Stimulated activated CD8-positive, alpha-beta memory T cell treated with anti-CD3 and anti-CD28 coated beads, Interleukin-4, amount 100 ng/mL, for 48 hours (primary cell): ENCODE measurements at regions not wholly inside any gene's neighbourhood (a gene's known extent, or its start where the extent isn't known, plus 50 kb on each side); places are given as distances from the start of the nearest gene placed in this dataset.

Experiments
- DNase-seq: peaks from one replicate; pipeline ENCODE4 v3.0.0-alpha.2; 2020

DNA sequence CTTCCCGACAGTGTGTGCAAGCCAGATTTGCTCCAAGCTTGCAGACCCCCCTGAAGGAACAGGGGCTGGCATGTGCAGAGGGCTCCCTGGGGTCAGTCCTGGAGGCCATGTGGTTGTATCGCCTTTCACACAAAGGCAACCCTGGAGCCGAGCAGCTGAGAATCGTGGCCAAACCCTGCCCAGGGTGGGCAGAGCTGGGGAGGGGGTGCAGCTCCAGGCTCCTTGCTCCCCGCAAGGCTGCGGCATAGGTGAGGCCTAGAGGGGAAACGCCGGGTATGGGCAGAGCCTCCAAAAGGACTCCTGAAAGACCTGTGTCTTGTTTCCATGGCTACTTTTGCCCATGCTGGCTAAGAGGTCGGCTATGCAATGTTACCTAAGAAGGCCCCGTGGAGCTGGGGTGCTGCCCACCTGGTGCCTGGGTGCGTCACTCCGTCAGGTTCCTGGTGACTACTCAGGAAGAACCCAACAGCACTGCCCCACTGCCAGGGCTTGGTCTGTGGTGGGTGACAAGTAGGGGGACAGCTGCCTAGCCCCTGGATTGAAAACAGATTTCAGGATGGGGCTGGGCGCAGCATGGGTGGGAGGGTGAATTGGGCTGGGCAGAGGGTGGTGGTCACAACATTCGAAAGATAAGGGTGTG, 171.0 kb upstream of the SHH start:
- DNase-seq = peak; percentile 11

DNA sequence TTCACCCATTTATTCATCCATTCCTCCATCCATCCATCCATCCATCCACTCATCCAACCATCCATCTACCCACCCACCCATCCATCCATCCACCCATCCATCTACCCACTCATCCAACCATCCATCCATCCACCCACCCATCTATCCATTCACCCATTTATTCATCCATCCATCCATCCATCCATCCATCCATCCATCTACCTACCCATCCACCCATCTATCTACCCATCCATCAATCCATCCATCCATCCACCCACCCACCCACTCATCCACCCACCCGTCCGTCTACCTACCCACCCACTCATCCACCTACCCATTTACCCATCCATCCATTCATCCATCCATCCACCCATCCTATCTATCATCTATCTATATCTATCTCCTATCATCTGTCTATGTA, 169.4 kb upstream of the SHH start:
- DNase-seq = no peak

DNA sequence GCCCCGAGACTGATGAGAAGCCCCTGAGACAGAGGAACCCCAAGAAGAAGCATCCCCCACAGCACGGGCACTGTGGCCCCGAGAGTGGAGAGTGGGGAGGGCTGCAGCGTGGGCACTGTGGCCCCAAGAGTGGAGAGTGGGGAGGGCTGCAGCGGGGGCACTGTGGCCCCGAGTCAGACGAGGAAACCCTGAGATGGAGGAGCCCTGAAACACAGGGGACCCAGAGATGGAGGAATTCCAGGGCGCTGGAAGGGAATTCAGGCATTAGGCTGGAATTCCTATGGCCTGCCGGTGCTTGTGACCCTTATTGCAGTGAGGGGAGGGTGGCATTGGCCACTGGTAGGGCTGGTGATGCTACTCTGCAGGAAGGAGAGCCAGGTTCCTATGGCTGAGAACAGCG, 168.6 kb upstream of the SHH start:
- DNase-seq = peak; percentile 0

DNA sequence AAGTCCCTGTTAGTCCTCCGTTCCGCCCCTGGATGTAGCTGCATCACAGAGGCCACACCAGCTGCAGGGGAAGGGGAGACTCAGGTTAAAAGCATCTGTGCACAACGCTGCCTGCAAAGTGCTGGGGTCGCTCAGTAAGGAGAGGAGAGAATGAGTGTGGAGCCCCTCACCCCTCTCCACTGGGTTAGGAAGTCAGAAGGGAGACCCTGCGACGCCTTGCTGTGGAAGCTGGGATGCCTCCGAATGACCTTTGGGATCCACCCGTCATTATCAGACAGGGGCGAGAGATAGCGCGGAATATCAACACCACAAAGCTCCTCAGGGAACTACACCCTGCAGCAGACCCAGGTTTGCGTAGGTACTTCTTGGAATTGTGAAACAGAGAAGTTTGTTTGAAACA, 167.7 kb upstream of the SHH start:
- DNase-seq = peak; percentile 6

DNA sequence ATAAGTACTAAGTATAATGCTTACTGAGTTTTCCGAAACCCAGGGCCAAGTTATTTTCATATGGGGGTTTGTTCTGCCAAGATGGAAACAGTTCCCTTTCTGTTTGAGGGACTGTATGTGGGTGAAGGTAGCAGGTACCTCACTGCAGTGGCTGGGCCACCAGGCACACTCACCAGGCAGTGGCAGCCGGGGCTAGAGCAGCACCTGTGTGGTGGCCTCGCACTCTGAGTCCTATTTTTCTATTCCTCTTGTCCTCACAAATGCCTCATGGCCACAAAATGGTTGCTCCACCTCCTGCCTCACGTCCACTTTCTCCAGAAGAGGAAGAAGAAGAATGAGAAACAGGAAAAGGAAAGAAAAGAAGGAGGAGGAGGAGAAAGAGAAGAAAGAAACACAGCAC, 167.3 kb upstream of the SHH start:
- peak; percentile 14 for DNase-seq

DNA sequence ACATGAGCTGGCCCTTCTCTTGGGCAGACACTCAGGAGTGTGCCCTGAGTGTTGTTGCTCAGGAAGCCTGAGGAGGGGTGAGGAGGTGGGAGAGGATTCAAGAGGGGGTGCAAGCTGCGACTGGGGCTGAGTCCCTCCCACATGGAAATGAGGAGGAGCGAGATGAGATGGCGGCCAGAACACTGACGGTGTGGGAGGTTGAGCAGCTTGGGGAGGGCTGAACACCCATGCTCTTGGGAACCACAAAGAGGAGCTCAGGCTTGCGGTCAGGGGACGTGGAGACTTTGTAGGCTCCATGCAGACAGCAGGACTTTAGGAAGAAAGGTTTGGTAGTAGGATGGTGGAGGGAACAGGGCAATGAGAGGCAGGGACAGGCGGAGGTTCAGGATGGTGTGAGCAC, 163.2 kb upstream of the SHH start:
- DNase-seq = peak; percentile 21

DNA sequence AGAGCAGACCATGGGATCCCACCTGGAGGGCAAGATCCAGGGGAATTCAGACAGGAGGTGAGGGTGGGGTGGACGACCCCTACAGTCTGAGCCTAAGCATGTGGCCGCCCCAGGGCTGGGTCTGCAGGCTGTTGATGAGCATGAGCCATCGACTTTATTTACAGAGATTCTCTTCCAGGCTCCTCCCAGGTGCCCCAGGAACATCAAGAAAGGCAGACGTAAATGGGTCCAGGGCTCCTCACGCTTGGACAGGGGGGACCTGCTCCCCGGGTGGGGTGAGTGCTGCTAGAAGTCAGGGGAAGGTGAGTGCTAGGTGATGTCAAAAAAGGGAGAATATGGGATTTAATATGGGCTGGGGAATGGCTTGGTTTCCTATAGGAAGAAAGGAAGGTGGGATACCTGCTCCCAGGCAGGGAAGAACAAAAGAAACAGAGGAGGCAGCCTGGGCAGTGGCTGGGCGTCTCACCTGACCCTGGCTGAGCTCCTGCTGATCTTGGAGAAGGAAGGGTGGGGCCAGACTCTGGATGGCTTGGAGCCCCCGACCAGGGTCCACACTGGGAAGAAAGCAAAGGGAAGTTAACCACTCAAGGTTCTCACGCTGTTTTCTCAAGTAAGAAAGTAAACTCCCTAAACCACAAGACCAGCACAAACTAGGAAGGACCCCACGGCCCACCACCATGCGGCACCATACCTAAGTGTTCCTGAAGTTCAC, 162.1 kb upstream of the SHH start:
- peak; percentile 12 for DNase-seq

DNA sequence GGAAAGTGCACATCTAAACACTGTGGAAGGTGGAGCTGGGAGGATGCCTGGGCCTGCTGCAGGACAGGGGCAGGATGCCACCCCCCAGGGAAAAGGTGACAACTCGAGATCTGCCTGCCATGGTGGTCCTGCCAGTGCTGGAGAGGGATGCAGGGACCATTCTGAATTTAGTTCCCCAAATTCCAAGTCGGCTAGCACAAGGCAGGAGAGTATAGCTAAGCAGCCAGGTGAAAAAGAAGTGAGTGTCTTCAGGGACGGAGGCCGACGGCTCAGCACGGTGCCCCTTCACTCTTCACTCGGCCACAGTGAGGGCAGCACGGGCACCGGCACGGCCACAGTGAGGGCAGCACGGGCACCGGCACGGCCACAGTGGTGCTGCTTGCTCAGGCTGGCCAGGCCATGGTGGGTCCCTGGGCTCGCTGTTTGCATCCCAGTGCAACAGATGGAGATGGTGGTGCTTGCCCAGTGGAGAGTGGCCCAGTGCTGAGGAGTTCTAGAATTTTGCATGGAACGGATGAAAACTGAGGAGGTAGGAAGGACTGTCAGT, 161.3 kb upstream of the SHH start:
- no peak for DNase-seq

DNA sequence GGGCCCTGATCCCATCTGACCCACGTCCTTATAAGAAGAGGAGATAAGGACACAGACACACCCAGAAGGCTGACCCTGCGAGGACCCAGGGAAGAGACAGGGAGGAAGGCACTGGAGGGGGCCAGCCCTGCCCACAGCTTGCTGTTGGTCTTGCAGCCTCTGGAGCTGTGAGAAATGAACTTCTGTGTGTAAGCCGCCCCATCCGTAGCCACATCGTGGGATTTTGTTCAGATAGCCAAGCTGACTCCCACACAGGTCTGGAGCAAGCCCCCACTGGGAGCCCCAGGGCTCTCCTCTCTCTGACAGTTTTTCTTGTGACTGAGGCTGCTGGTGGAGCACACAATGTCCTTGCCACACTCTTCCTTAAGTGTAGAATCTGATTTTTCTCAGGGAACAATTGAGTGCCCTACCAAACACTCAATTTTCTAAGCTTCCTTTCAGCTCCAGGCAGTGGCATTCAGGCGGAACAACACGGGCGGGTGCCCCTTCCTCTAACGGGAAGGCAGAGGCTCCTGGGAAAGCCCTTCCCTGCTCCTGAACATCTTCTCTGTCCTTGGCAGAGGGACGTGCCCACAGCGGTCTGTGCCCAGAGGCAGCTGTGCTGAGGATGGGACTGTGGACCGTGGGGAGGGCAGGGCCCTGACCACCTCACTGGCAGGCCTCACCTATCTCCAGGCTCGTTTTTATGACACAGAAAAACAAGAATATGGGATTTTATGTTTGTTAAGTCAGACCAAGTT, 160.6 kb upstream of the SHH start:
- peak; percentile 16 for DNase-seq

DNA sequence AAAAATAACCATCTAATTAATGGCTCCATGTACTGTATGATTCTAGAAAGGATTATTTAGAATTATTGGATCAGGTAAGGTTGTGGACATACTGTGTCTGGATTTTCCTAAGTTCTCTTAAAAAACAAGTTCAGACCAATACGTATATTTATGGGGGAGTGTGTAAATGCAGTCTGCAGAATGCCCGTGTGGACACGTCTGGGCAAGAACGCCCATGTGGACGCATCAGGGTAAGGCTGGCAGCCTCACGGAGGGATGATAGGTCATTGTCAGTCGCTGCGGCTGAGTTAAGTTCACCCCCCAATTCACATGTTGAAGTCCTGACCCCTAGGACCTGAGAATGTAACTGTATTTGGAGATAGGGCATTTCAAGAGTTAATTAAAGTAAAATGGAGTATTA, 160.0 kb upstream of the SHH start:
- peak; percentile 10 for DNase-seq

DNA sequence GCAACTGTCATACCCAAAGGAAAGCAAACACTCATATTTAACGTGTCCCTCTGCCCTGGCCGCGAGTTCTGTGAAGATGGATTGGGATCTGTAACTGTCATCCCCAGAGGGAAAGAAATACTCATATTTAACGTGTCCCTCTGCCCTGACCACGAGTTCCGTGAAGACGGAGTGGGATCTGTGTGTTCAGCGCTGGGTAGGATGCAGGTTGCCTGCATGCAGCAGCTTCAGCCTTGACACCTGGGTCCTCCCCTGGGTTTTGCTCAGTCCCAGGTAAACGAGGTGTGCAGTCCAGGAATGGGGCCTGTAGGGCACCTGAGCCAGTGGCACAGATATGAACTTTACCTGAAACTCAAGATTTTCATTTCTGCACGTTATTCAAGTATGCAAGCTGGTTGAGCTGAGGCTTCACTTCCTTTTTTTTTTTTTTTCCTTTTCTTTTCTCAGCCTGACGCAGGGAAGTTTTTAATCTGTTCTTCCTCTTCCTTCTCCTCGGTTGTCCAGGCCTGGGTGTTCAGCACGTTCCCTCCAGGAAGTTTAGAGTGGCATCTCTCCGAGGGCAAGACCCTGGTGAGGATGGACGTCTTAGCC, 159.0 kb upstream of the SHH start:
- DNase-seq = peak; percentile 14

DNA sequence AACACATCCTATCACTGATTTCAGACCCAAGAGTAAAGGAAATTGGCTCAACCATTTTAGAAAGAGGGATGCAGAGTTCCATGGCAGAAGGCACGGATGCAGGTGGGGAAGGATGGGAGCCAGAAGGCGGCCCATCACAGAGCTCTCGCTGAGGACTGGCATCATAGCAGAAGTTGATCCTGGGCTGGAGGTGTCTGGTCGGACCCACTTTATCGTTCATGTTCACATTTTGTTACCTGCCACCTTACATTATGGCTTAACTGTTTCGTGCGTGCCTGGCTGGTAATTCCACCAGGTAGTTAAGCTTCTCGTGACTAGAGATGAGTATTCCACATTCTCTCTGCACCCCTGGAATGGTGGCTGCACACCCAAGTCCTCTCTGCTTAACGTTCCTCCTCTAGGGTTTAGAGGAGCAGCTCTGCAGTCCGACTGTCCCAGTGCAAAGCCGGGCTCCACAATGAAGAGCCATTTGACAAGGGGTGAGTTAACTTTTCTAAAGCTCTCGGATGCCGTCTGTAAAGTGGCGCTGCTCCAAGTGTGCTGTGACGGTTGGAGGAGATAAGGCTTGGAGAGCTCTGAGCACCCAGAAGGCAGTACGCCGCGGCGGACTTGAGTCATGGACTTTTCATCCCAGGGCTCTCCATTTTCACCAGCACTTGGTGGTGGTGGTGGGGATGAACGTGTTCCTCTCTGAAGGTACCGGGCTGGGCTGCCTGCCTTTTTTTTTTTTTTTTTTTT, 157.1 kb upstream of the SHH start:
- peak; percentile 19 for DNase-seq

DNA sequence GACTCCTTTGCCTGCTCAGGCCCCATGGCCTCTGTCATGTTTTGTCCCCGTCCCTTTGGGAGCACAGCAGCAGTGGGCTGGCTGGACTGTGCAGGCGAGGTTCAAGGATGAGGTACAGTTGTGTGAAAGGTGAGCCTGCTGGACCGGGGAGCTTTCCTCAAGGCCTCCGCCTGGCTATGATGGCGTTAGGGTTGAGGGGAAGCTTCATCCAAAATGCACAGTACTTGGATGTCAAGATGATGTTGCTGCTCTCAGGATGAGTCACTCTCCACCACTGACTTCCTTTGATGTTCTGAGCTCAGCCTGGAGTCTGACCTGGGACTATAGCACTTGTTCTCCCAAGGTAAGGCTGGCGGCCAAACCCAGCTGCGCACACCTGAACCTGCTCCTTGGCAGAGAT, 152.7 kb upstream of the SHH start:
- DNase-seq = peak; percentile 49

DNA sequence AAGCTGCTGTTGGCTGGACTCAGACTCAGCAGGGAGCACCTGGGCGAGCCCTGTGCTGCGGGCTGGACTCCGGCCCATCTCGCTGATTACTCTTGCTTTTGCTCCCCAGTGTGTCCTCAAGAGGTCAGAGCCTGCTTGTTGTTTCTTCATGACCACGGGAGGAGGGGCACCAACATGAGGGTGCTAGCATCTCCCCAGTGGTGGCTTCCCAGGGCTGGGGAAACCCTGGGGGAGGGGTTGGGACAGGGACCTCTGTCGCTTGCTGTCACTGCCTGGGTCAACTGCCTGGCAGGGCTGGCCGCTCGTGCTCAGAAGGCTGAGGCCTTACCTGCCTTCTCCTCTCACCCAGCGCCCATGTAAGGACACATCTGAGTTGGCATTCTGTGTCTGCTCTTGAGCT, 152.3 kb upstream of the SHH start:
- DNase-seq = no peak

DNA sequence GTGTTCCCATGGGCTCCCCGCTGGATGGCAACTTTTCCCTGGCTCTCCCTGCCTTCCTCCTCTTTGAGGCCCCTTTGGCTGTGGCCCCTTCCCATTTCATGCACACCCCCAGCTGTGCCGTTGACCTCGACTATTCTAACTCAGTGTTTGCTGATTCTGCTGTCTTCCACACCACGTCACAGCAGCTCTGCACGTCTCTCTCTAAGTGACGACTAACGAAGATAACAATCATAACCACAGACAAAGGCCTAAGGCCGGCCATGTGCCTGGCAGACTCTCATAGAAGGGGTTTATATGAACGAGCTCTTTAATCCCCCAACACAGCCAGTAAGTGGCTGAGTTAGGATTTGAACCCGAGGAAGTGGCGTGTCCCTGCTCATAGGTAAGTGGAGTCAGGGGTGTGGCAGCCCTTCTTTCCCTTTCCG, 151.5 kb upstream of the SHH start:
- no peak for DNase-seq

DNA sequence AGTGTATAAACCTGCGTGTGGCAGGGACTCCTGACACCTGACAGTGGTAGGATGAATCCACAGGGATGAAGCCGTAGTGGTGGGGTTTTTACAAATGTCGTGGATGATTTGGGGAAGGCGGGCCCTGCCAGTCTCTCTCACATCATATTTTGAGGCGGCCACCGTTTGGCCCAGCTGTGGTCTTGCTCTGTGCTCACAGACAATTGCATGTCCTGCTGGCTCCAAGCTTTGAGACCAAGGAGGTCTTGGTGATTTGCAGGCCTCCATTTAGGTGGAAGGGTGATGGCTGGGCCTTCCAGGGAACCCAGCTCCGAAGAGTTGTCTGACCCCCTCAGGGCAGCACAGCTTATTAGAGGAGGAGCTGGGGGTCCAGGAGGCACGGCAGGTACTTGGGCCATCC, 151.1 kb upstream of the SHH start:
- DNase-seq = no peak

DNA sequence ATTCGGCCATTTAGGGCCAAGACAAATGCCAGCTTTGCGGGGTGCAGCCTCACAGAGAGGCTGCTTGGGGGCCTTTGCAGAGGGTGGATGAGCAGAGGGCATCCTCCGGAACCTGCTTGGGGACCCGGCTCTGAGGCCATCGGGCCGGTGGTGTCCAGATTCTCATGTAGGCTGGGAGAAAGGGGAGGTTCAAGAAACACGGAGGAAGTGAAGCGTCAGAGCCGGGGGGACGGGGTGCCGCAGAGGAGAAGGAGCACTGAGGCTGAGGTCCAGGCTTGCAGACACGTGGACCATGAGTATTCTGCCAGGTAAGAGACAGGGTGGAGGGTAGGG, 150.7 kb upstream of the SHH start:
- no peak for DNase-seq

DNA sequence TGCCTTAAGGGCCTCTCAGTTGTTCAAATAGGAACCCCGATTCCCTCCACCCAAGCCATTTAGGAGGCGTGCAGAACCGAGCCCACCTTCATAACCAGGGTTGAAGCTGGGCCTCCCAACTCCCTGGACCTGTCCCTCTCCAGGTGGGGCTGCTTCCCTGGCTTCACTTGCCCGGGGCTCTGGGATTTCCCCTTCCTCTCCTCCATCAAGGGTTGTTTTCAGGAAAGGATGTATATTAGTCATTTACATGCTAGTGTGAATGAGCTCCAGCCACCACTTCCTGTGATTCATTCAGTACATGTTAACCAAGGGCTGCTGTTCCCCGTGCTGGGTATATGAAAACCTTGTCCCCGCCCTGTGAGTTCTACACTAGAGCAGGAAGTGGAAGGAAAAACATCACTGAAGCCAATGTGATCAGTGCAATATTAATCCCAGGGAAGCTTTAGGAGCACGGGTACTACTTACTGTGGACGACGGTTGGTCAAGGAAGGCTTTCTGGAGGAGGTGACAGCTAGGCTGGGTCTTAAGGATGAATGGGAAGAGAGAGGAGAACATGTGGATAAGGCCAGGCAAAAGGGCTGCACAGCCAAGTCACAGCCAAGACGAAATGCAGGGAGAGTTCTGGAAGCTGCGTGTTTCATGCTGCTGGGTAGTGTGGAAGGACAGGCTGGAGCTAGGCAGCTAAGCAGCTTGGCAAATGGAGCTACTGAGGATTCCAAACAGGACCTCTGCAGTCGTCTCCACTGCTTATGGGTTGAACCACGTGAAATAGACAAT, 150.1 kb upstream of the SHH start:
- DNase-seq = peak; percentile 61

DNA sequence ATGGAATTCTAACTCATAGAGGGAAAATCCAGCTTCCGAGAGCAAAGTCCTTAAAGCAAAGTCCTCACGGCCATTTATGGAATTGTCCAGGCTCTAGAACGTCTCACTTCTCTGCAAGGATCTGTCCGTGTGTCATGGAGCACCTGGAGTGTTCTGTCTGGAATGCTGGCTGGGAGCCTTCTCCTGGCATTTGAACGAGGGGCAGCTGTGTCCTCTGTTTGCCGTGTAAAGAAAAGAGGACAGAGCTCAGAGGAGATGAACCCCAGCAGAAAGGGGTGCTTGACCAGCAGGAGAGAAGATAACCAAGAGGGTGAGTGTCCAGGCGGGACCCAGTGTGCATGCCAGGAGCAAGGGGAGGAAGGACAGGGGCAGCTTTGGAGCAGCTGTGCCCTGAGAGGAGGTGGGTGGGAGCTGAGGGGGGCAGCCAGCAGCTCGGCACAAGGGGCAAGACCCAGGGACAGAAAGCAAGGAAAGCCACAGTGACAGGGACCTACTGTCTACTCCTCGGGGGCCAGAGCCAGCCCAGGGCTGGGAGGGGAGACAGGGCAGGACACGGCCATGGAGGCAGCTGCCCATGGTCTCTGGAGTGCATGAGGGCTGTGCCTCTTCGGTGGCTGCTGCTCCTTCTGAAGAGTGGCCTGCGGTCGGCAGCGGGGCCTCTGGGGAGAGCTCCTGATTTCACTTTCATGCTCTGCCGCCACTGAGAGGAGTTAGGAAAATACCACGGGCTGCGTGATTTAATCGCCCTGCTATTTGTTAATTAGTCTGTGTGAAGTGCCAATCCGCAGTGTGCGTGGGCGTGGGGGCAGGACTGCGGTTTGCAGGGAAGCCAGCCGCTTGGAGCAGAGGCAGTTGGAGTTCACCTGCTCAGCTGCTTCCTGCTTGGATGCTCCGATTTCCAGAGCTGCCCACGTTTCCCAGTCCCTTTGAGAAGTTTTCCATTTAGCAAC, 149.3 kb upstream of the SHH start:
- peak; percentile 67 for DNase-seq

DNA sequence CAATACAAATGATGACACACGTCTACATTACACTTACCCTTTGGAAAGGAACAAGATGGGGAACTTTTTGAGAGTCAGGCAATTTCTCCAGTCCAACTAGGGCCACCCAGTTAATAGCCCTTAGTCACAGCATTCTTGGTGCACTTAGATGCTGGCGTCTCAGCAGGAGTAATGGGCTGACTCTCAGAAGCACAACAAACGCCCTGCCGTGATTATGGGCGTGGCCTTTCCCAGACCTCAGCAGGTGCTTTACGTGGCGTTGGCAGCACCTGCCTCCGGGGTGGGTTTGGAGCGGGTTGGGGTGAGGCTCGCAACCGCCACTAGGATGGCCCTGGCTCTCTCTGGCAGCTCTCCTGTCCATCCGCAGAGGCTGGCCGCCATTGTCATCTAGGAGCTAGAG, 147.6 kb upstream of the SHH start:
- no peak for DNase-seq

DNA sequence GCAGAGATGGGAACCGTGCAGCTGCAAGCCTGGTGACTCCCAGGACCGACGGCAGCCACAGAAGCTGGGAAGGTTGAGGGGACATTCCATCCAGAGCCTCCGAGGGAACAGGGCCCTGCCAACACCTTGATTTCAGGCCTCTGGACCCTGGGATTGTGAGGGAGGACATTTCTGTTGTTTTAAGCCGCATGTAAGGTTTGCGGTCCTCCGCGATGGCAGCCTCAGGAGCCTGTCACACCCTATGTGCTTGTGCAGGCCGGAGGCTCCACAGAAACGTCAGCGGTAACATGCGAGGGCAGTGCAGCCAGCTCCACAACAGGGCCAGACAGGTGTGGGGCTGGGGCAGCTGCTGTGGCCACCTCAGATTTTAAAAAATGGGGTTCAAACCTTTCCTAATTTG, 144.7 kb upstream of the SHH start:
- no peak for DNase-seq
